ENCODE measurements at regions not wholly inside any gene's neighbourhood (a gene's known extent, or its start where the extent isn't known, plus 50 kb on each side); places are given as distances from the start of the nearest gene placed in this dataset.

DNA sequence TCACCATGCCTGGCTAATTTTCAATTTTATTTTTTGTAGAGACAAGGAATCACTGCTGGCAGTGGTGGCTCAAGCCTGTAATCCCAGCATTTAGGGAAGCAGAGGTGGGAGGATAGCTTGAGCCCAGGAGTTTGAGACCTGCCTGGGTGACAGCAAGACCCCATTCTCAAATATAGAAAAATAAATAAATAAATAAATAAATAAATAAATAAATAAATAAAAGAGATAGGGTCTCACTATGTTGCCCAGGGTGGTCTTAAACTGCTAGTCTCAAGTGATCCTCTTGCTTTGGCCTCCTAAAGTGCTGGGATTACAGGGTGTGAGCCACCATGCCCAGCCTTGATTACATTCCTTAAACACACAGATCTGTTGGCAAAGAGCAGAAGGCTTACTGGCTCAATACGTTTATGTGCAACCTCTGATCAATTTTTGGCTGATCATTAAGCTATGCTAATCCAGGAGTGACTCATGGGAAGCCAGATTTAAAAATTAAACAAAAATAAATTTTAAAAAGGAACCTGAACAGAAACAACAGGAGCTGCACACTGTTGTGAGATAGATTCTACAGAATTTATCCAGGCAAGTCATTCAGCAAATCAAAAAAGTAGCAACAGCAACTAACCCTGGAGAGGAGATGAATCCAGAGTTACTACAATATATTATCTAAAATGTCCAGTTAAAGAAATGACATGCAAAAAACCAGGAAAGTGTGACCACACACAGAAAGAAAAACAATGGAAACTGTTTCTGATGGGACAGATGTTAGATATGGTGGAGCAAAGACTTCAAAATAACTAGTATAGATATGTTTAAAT lies 79.4 kb downstream of the RPE65 start:
- ChIA-PET POLR2A (no interaction called here), CTCF (interaction anchor here (1.3 kb wide), 1 partner anchor 25 kb away, joined by 3 read pairs; no protein-coding TSS in a partner anchor)
- Histone ChIP-seq H3K36me3 (ENCODE audit: insufficient read depth, low read length) (no peaks in the 10 kb centered on the region), H3K4me1 (ENCODE audit: insufficient read depth, low read length) (no peaks in the 10 kb centered on the region), H3K27me3 (ENCODE audit: control insufficient read depth in 1 of 2, insufficient read depth in 2 of 2, low read length in 2 of 2) (no peaks in the 10 kb centered on the region), H3K4me3 (ENCODE audit: low read length) (no peak overlapping the region), H3K9me3 (ENCODE audit: control insufficient read depth in 1 of 2, insufficient read depth in 1 of 2, low read length in 2 of 2) (peaks cover 0 to 9% of the 10 kb centered on the region in 2 experiments), H3K27ac (ENCODE audit: low read depth in 1 of 2, low read length in 2 of 2) (no peak overlapping the region)
- no peaks in the 10 kb centered on the region for H3K27me3 Mint-ChIP-seq
- H3K4me1 Mint-ChIP-seq (ENCODE audit: low read depth), result no peaks in the 10 kb centered on the region
- no peaks in the 10 kb centered on the region for H3K36me3 Mint-ChIP-seq (ENCODE audit: low read depth)
- intact Hi-C loops (cut with DNase I, micrococcal nuclease), result no loop called here
- H3K9me3 Mint-ChIP-seq, result peaks cover 3% of the 10 kb centered on the region
- no peak for ATAC-seq (ENCODE audit: poor library complexity)
- TF ChIP-seq, protein P1, sequence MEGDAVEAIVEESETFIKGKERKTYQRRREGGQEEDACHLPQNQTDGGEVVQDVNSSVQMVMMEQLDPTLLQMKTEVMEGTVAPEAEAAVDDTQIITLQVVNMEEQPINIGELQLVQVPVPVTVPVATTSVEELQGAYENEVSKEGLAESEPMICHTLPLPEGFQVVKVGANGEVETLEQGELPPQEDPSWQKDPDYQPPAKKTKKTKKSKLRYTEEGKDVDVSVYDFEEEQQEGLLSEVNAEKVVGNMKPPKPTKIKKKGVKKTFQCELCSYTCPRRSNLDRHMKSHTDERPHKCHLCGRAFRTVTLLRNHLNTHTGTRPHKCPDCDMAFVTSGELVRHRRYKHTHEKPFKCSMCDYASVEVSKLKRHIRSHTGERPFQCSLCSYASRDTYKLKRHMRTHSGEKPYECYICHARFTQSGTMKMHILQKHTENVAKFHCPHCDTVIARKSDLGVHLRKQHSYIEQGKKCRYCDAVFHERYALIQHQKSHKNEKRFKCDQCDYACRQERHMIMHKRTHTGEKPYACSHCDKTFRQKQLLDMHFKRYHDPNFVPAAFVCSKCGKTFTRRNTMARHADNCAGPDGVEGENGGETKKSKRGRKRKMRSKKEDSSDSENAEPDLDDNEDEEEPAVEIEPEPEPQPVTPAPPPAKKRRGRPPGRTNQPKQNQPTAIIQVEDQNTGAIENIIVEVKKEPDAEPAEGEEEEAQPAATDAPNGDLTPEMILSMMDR (IDR thresholded peaks at IDR 0.05), result no peak
- no peak overlapping the region for H3K27ac Mint-ChIP-seq
- H3K4me3 Mint-ChIP-seq, result no peak overlapping the region
- DNase-seq, result no peak

DNA sequence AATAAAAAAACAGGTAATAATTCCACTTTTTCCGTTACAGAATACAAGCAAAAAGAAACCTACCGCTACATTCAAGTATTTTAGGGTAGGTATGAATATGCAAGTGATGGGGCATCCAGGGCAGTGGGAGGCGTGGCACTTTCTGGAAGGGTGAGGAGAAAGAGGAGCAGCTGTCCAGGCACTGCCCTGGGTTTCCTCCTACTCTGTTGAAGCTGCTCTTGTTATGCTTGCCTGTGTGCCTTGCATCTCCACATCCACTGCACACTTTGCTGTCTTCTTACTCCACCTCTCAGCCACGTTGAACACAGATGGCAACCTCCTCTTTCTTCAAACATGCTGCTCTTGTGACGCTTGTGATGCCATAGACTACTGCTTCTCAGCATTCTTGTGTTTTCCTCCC lies 83.2 kb downstream of the RPE65 start:
- H3K36me3 Mint-ChIP-seq (ENCODE audit: low read depth), result no peaks in the 10 kb centered on the region
- ATAC-seq (ENCODE audit: poor library complexity), result no peak
- no peak overlapping the region for H3K4me3 Mint-ChIP-seq
- Histone ChIP-seq H3K9me3 (ENCODE audit: control insufficient read depth in 1 of 2, insufficient read depth in 1 of 2, low read length in 2 of 2) (no peaks in the 10 kb centered on the region), H3K4me3 (ENCODE audit: low read length) (no peak overlapping the region), H3K27ac (ENCODE audit: low read depth in 1 of 2, low read length in 2 of 2) (no peak overlapping the region), H3K4me1 (ENCODE audit: insufficient read depth, low read length) (no peaks in the 10 kb centered on the region), H3K36me3 (ENCODE audit: insufficient read depth, low read length) (no peaks in the 10 kb centered on the region), H3K27me3 (ENCODE audit: control insufficient read depth in 1 of 2, insufficient read depth in 2 of 2, low read length in 2 of 2) (no peaks in the 10 kb centered on the region)
- H3K4me1 Mint-ChIP-seq (ENCODE audit: low read depth), result no peaks in the 10 kb centered on the region
- DNase-seq, result no peak
- intact Hi-C loops (cut with DNase I, micrococcal nuclease), result no loop called here
- H3K27me3 Mint-ChIP-seq, result peaks cover 5% of the 10 kb centered on the region
- H3K9me3 Mint-ChIP-seq, result no peaks in the 10 kb centered on the region
- no peak overlapping the region for H3K27ac Mint-ChIP-seq
- CTCF ChIA-PET, result no interaction called here
- POLR2A ChIA-PET, result no interaction called here
- TF ChIP-seq, protein P1 (IDR thresholded peaks at IDR 0.05), result no peak

DNA sequence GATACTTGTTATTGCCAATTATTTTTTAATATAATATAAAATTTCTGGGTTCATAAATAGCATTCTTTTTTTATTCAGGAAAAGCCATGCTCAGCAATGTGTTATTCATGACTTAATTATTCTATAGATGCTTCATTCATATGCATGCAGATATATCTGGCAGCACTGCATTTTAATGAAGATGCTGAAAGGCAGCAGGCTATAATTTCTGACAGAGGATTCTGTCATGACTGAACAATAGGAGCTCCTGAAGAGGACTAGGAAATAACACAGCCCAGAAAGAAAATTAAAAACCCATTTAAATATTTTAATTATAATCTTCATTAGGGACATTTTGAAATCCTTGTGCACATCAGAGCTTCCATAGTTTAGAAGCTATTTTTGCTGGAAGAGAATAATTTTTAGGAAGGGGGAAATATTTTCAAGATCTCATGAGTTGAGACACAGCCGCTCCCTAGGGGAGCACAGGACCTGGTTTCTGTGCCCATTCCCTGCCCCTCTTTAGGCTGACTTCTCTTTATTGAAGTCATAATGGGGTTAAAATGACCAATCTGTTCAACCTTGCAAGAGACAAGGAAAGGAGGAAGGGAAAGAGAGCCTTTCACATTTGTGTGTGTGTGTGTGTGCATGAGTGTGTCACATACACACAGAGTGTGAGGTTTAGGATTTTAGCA lies 83.9 kb downstream of the RPE65 start:
- ATAC-seq (ENCODE audit: poor library complexity) (no peak), DNase-seq (no peak)
- TF ChIP-seq, protein P1 (IDR thresholded peaks at IDR 0.05), result no peak
- no peak overlapping the region for H3K4me3 Mint-ChIP-seq
- H3K36me3 Mint-ChIP-seq (ENCODE audit: low read depth), result no peaks in the 10 kb centered on the region
- peaks cover 5% of the 10 kb centered on the region for H3K27me3 Mint-ChIP-seq
- no peaks in the 10 kb centered on the region for H3K4me1 ChIP-seq (ENCODE audit: insufficient read depth, low read length)
- H3K27ac ChIP-seq (ENCODE audit: low read depth in 1 of 2, low read length in 2 of 2), result no peak overlapping the region
- no peaks in the 10 kb centered on the region for H3K27me3 ChIP-seq (ENCODE audit: control insufficient read depth in 1 of 2, insufficient read depth in 2 of 2, low read length in 2 of 2)
- POLR2A ChIA-PET, result no interaction called here
- no peaks in the 10 kb centered on the region for H3K36me3 ChIP-seq (ENCODE audit: insufficient read depth, low read length)
- CTCF ChIA-PET, result no interaction called here
- H3K9me3 Mint-ChIP-seq, result no peaks in the 10 kb centered on the region
- intact Hi-C loops (cut with DNase I, micrococcal nuclease), result no loop called here
- no peak overlapping the region for H3K4me3 ChIP-seq (ENCODE audit: low read length)
- H3K27ac Mint-ChIP-seq, result no peak overlapping the region
- no peaks in the 10 kb centered on the region for H3K9me3 ChIP-seq (ENCODE audit: control insufficient read depth in 1 of 2, insufficient read depth in 1 of 2, low read length in 2 of 2)
- H3K4me1 Mint-ChIP-seq (ENCODE audit: low read depth), result no peaks in the 10 kb centered on the region

Data from CD4-positive, alpha-beta T cell (primary cell).